ENCODE measurements at regions not wholly inside any gene's neighbourhood (a gene's known extent, or its start where the extent isn't known, plus 50 kb on each side); places are given as distances from the start of the nearest gene placed in this dataset.

DNA sequence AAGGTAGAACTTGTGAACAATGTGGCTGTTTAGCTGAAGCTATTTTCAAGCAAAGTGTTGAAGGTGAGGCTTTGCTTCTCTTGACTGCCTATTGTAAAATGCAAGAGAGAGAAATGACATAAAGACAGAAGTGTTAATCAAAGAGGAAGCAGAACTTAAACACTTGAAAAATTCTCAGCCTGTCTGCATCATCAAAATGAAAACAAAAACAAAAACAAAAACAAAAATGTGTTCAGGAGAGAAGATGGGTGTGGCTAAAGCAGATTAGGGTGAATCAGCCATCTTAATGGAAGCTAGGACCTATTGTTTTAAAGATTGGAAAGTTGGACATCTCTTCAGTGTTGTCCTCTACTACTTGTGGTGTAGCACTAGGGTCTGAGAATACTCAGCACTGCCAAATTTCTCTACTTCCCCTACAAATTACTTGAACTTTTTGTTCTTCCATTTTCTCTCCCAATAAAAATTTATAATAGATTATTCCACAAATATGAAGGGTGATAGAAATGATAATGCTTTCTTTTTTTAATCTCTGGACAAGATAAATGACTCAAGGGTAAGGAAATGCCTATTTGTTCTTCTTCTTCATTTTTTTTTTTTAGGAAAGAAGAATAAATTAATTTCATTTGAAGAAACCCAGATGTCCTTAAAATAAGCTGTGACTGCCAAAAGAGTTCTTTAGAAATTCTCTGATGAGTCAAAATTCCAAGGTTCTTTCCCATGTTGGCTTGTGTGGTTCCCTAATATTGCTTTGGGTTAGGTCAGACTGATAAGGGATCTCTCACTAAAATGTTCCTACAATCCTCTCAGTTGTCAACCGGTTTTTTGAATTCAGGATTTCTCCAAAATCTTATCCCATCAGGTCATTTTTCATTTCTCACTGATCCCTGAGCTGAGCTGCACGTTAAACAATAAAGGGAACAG lies 571.2 kb upstream of the ZEB2 start:
- in situ Hi-C loops (cut with MboI; ENCODE audit: low pct_unique_long_range_greater_than_20kb, low sequenced_read_pairs, unreplicated experiment): no loop called here
- no peak for DNase-seq (ENCODE audit: low spot score)
- no peak for TF ChIP-seq CTCF (IDR thresholded peaks at IDR 0.05; ENCODE audit: extremely low read depth, insufficient read depth, missing control alignments)

- in situ Hi-C loops (cut with MboI; ENCODE audit: low pct_unique_long_range_greater_than_20kb, low sequenced_read_pairs, unreplicated experiment): no loop called here
- no peak for DNase-seq (ENCODE audit: low spot score)
- TF ChIP-seq CTCF (IDR thresholded peaks at IDR 0.05; ENCODE audit: extremely low read depth, insufficient read depth, missing control alignments): no peak
These were observed 568.8 kb upstream of the ZEB2 start for GRCh38 chr2:145088756-145089155.

DNA sequence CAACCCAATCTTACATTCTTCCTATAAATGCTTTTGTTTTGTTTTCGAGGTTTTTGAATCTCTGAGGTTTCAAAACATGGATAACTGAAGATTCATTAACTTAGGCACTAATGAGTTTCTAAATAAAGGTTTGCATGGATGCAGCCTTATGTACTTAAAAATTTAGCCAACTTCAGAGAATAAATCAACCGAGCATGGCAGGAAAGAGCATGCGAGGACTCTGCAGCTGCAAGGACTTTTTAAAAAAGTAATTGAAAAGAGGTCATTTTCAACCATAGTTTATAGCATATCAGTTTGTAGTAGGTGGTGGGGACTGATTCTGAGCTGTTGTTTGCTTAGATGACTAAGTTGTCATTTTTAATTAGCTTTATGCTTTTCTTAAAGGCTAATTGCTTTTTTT lies 567.0 kb upstream of the ZEB2 start:
- no peak for DNase-seq (ENCODE audit: low spot score)
- in situ Hi-C loops (cut with MboI; ENCODE audit: low pct_unique_long_range_greater_than_20kb, low sequenced_read_pairs, unreplicated experiment): no loop called here
- no peak for TF ChIP-seq CTCF (IDR thresholded peaks at IDR 0.05; ENCODE audit: extremely low read depth, insufficient read depth, missing control alignments)

- no peak for DNase-seq (ENCODE audit: low spot score)
- in situ Hi-C loops (cut with MboI; ENCODE audit: low pct_unique_long_range_greater_than_20kb, low sequenced_read_pairs, unreplicated experiment): no loop called here
- TF ChIP-seq CTCF (IDR thresholded peaks at IDR 0.05; ENCODE audit: extremely low read depth, insufficient read depth, missing control alignments): no peak
These were observed 565.7 kb upstream of the ZEB2 start for GRCh38 chr2:145085612-145086011.

DNA sequence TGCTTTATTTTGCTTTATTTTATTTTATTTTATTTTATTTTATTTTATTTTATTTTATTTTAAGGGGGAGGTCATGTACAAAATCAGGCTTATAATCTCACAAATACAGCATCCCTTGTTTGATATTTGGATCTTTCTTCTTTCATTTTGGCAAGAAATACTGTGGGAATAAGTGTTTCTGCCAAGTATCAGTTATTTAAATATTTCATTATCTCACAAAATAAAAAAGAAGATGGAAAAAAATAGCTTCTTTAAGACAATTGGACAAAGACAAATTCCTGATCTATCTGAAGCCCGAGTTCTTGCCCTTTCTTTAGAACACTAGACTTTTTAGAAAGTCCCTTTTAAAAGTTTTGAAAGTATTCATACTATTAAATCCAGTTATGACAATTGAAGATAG lies 560.5 kb upstream of the ZEB2 start:
- in situ Hi-C loops (cut with MboI; ENCODE audit: low pct_unique_long_range_greater_than_20kb, low sequenced_read_pairs, unreplicated experiment): no loop called here
- no peak for DNase-seq (ENCODE audit: low spot score)
- TF ChIP-seq CTCF (IDR thresholded peaks at IDR 0.05; ENCODE audit: extremely low read depth, insufficient read depth, missing control alignments): no peak

- TF ChIP-seq CTCF (IDR thresholded peaks at IDR 0.05; ENCODE audit: extremely low read depth, insufficient read depth, missing control alignments): no peak
- in situ Hi-C loops (cut with MboI; ENCODE audit: low pct_unique_long_range_greater_than_20kb, low sequenced_read_pairs, unreplicated experiment): no loop called here
These were observed 559.7 kb upstream of the ZEB2 start for GRCh38 chr2:145079641-145080040.

More at GRCh38 chr2:145079641-145080040, 559.7 kb upstream of the ZEB2 start:
- DNase-seq (ENCODE audit: low spot score): no peak

All from GM13977 (cell line).